ENCODE measurements at regions not wholly inside any gene's neighbourhood (a gene's known extent, or its start where the extent isn't known, plus 50 kb on each side); places are given as distances from the start of the nearest gene placed in this dataset.

DNA sequence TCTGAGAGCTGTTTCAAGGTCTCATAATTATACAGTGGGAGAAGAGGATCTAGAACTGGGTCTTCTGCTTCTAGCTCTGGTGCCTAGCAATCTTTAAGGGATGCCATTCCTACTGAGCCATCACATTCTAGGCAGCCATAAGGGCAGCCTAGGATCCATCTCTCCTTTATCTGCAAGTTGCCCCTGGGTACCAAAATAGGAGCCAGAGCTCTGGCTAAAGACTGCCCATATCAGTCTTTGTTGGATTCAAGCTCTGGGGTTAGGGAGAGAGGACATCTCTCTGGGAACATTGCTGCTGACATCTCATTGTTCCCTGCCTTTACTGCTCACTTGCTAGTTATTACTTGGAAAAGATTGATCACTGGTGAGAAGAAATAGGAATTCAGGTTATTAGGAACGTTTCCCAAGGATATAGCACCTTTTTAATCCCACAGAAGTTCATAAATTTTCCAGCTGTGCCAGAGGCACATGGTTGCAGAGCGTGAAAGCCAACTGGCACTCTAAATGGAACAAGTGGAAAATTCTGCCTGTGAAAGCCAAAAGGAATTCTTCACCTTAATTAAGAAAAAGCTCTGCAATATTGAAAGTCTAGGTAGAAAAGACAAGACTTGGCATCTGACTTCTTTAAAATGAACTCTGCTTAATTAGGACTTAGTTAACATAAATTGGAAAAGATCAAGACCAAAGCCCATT, 102.2 kb downstream of the CDC42EP3 start:
- Histone ChIP-seq H3K4me1 (peaks cover 61% of the 10 kb centered on the region), H3K36me3 (no peaks in the 10 kb centered on the region), H3K4me3 (ENCODE audit: low read depth, low read length) (no peak overlapping the region), H3K9me3 (no peaks in the 10 kb centered on the region), H3K27me3 (no peaks in the 10 kb centered on the region)
- DNase-seq: no peak
- TF ChIP-seq, protein P1, sequence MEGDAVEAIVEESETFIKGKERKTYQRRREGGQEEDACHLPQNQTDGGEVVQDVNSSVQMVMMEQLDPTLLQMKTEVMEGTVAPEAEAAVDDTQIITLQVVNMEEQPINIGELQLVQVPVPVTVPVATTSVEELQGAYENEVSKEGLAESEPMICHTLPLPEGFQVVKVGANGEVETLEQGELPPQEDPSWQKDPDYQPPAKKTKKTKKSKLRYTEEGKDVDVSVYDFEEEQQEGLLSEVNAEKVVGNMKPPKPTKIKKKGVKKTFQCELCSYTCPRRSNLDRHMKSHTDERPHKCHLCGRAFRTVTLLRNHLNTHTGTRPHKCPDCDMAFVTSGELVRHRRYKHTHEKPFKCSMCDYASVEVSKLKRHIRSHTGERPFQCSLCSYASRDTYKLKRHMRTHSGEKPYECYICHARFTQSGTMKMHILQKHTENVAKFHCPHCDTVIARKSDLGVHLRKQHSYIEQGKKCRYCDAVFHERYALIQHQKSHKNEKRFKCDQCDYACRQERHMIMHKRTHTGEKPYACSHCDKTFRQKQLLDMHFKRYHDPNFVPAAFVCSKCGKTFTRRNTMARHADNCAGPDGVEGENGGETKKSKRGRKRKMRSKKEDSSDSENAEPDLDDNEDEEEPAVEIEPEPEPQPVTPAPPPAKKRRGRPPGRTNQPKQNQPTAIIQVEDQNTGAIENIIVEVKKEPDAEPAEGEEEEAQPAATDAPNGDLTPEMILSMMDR (IDR thresholded peaks at IDR 0.05; ENCODE audit: low read depth, low read length): no peak

DNA sequence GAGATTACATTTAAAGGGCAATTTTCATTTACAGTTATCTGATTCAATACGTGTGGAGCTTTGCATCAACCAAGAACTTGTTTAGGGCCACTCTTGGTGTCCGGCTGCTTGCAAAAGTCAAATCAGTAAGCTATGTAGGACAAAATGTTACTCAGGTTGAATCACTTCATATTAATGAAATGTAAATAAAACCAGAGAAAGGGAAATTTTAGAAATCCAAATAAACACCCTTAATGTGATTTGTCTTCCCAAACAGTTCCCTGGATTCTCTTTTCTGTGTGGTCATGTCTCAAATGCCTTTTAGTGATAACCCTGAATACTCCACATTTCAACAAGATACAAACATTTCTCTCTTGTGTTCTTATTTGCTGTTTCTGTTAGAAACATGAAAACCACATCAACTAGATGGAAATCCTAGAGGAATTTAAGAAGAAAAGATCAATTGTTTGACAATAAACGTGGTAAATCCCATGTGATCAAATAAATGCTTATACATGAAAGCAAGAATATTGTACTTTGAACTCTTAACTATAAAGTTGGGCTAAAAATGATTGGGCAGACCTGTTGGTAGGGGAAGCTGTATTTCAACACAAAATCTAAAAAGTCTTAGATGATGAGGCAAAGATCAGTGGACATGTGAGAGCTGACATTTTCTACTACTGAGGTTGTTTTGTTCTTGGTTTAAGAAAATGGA, 101.3 kb downstream of the CDC42EP3 start:
- TF ChIP-seq, protein P1 (IDR thresholded peaks at IDR 0.05; ENCODE audit: low read depth, low read length): no peak
- Histone ChIP-seq H3K27me3 (no peaks in the 10 kb centered on the region), H3K4me1 (peaks cover 55% of the 10 kb centered on the region), H3K9me3 (no peaks in the 10 kb centered on the region), H3K36me3 (no peaks in the 10 kb centered on the region), H3K4me3 (ENCODE audit: low read depth, low read length) (no peak overlapping the region)
- DNase-seq: no peak

DNA sequence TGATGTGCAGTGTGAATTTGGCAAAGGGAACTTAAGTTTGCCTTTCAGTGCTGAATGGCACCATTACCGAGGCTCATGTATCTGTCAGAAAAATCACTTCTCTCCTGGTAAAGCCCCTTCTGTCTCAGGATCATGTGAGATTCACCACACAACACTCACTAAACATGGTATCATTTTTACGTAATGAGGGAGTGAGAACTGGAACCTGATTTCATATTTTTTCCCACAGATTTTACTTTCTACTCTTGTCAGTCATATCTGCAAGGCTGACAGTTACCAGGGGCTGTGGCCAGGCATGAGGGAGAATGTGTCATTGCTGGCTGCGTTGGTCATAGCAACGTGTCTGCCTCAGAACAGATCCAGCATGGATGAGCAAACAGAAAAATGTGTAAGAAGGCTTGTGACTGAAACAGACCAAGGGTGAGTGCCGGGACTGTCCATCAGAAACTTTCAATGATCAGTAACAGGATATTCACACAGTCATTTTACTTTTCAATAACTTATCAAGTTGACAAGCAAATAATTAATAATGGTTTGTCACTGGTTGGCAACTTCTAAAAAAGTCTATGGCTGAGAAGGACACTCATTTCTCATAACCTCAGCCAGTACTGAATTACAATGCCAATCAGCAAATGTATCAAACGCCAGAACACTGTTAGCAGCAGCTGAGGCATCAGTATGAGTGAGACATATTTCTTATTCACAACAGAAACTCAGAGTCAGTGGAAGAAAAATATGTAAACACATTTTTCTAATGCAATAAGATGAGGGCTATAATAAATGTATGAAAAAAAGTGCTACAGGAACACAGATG, 100.5 kb downstream of the CDC42EP3 start:
- H3K36me3 ChIP-seq: no peaks in the 10 kb centered on the region
- H3K4me1 ChIP-seq: peaks cover 50% of the 10 kb centered on the region
- TF ChIP-seq, protein P1 (IDR thresholded peaks at IDR 0.05; ENCODE audit: low read depth, low read length): no peak
- no peaks in the 10 kb centered on the region for H3K9me3 ChIP-seq
- H3K27me3 ChIP-seq: no peaks in the 10 kb centered on the region
- DNase-seq: peak; percentile 71
- no peak overlapping the region for H3K4me3 ChIP-seq (ENCODE audit: low read depth, low read length)

DNA sequence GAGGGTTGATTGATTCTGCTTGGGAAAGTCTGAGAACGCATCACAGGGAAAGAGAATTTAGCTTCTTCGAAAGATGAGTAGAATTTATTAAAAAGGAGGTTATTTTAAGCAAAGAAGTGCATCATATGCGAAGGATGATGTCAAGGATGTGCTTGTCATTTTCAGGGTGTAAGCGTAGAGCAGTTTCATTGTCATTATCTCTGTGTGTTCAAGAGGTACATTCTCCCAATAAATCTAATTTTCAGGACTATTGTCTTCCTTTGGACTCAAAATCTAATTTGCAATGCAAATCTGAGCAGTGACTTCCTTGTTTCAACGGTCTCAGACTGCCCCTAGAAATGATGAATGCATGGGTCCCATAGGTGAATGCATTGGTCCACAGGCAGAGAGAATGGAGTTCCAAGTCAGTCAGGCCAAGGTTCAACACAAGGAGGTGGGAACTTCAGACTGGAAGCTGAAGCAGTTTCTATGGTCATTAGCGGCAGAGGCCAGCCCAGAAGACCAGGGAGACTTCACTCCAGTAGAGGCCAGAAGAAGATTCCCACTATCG, 99.8 kb downstream of the CDC42EP3 start:
- Histone ChIP-seq H3K4me1 (peaks cover 43% of the 10 kb centered on the region), H3K36me3 (no peaks in the 10 kb centered on the region), H3K27me3 (no peaks in the 10 kb centered on the region), H3K4me3 (ENCODE audit: low read depth, low read length) (no peak overlapping the region), H3K9me3 (no peaks in the 10 kb centered on the region)
- TF ChIP-seq, protein P1 (IDR thresholded peaks at IDR 0.05; ENCODE audit: low read depth, low read length): no peak
- DNase-seq: no peak

DNA sequence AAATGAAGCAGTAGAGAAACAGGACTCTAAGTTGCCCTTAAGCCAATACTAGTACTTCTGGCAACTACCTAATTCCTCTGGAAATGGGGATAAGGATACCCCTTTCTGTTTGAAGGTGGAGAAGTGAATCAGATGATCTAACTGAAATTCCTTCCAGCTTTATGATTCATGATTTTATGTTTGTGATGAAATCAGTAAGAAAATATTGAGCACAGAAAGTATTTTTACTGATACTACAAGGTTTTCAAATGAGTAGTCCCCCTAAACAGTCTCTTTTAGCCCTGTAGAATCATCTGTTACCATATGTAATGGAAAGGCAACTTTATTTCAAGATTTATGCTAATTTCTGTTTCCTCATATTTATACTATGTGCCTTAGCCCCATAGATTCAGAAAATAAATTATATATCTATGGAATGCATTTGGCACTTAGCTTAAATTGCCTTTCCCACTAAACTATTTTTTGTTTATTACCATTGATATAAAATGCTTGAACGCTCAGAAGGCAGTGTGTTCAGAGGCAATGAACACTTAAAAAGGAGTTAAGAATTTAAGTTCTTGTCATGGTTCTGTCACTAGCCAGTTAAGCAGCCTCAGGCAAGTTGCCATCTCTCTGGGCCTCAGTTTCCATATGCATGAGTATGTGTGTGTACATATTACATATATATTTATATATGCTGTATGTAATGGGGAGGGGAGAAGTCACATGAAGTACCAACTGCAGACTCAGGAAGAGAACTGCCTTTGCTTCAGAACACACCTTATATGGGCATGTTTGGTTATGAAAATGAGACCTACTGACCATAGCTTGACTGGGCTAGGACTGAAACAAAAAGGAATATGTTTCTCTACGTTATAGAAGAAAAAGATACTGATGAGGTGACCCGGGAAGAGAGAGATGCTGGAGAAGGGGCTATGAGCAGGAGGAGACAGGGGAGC, 97.7 kb downstream of the CDC42EP3 start:
- Histone ChIP-seq H3K4me3 (ENCODE audit: low read depth, low read length) (no peak overlapping the region), H3K9me3 (no peaks in the 10 kb centered on the region), H3K36me3 (no peaks in the 10 kb centered on the region), H3K27me3 (no peaks in the 10 kb centered on the region), H3K4me1 (peaks cover 30% of the 10 kb centered on the region)
- no peak for DNase-seq
- TF ChIP-seq, protein P1 (IDR thresholded peaks at IDR 0.05; ENCODE audit: low read depth, low read length): no peak

Data from BE2C (cell line).